ENCODE measurements at regions not wholly inside any gene's neighbourhood (a gene's known extent, or its start where the extent isn't known, plus 50 kb on each side); places are given as distances from the start of the nearest gene placed in this dataset.
"Not testable (repeated sequence)": the region's sequence is repeated elsewhere in the genome, so short reads cannot be mapped to it uniquely, and the experiment has no call there.

DNA sequence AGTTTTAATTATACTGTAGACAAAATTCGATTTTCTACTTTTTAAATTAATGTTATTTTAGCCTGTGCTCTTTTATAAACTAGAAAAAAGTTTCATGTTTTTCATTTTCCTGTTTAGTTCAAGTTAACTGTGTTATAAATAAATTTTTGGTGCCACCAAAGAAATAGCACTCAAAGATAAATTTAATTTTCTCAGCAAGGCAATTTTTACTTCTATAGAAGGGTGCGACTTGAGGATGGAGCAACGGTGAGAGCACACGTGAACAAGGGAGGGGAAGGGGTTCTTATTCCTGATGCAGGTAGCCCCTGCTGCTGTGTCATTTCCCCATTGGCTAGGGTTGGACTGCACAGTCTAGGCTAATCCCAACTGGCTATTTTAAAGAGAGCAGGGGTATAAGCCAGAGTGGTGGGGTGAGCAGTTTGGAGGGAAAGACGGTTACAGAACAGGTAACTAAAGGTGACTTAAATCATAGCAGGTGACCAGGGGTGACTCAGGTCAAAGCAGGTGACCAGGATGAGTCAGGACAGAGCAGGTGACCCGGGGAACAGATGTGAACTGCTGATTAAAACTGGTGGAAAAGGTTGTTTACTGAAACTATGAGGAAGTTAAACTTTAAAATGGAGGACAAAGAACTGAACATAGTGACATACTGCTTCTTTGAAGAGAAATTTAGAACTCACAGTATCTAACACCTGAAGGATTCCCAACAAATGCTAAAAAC lies 104.6 kb upstream of the GPBP1 start:
- no peak for DNase-seq

DNA sequence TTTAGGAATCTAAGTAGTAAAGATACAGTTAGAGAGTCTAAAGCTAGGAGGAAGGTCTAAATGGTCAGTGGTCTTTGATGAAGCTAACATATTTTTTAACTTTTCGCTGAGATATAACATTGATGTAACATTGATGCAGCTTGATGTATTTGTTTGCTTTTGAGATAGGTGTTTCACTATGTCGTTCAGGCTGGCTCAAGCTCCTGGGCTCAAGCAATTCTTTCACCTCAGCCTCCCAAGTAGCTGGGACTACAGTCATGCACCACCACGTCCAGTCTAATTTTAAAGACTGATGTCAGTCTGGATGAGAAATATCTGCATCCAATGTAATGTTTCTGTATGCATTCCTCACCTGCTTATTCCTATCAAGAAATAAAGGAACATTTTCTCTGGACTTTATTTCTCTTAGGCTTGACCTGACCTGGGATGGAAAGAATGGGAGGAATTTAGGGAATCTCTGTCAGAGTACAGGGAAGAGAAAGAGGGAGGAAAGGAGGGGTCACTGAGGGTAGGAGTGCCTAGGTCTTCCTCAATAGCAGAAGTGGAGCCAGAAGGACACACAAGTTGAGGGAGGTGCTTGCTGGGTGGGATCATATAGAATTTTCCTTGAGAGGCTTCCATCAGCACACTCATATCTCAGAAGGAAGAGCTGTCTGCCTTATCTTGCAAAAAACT lies 101.5 kb upstream of the GPBP1 start:
- DNase-seq, result no peak

DNA sequence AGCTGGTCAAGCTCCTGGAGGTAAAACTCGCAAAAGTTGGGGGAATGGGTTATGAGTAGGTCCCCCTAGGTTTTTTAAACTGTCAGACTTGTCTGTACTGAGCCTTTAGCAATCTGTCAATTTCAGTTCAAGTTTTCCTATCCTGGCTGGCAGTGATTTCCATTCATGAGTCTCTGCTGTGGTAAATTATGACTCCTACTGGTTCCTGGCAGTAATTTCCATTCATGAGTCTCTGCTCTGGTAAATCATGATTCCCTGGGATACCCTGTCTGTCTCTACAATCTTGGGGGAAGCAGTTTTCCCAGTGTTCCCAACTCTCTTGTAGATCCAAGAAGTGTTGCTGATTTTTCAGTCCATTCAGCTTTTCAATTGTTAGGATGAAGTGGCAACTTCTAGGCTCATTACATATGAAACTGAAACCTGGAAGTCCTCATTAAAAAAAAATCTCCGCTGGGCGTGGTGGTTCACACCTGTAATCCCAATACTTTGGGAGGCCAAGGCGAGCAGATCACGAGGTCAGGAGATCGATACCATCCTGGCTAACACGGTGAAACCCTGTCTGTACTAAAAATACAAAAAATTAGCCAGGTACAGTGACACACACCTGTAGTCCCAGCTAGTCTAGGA lies 91.3 kb upstream of the GPBP1 start:
- no peak for DNase-seq

DNA sequence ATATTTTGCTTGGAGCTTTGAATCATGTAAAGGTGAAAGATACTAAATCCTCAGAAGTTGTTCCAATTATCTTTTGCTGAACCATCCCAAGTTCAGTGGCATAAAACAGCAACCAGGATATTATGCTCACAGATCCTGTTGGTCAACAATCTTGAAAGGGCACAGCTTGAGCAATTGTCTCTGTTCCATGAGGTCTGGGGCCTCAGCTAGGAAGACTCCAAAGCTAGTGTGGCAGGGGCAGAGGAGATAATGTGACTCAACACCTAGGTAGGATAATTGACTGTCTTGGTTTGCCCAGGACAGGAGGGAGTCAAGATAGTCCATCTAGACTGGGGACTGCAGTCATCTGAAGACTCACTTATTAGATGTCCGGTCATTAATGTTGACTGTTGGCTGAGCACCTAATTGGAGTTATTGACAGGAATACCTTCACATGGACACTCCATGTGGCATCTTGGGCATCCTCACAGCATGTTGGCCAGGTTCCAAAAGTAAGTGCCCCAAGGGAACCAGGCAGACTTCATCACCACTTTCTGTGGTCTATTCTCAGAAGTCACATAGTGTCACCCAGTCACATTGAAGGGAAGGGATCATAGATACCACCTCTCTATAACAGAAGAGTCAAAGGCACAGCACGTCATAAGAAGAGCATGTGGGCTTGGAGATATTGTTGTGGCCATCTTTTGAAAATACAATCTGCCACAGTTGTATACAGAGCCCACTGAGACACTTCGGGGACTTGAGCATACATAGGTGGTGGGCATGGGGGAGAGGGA lies 88.4 kb upstream of the GPBP1 start:
- no peak for DNase-seq

DNA sequence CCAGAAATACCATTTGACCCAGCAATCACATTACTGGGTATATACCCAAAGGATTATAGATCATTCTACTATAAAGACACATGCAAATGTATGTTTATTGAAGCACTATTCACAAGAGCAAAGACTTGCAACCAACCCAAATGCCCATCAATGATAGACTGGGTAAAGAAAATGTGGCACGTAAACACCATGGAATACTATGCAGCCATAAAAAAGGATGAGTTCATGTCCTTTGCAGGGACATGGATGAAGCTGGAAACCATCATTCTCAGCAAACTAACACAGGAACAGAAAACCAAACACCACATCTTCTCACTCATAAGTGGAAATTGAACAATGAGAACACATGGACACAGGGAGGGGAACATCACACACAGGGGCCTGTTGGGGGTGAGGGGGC lies 85.9 kb upstream of the GPBP1 start:
- DNase-seq, result not testable (repeated sequence)

DNA sequence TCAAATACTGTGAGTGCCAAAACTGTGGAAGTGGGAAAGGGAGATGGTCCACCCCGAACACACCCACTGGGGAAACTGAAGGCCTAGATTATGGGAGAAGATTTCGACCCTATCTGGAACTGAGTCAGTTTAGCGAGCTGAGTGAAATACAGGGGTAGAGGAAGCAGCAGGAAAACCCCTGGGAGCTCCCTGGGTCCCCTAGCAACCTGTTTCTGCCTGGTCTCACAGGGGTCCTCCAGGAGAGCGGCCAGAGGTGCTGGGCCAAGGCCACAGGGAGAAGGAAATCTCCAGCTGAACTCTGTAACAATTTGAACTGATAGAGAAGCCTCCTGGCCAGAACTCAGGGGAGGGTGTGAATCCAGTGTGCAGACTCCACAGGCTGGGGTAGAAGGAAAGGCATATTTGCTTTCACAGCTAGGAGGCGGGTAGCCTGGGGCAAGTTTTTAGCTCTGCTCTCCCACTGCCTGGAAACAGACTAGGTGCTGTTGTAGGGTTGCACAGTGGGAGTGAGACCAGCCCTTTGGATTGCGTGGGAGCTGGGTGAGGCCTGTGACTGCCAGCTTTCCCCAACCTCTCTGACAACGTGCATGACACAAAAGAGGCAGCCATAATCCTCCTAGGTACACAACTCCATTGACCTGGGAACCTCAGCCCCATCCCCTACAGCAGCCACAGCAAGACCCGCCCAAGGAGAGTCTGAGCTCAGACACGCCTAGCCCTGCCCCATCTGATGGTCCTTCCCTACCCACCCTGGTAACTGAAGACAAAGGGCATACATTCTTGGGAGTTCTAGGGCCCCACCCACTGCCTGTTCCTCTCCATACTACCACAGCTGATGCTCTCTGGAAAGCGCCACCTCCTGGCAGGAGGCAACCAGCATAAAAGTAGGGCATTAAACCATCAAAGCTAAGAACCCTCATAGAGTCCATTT lies 78.8 kb upstream of the GPBP1 start:
- DNase-seq, result peak; percentile 21

DNA sequence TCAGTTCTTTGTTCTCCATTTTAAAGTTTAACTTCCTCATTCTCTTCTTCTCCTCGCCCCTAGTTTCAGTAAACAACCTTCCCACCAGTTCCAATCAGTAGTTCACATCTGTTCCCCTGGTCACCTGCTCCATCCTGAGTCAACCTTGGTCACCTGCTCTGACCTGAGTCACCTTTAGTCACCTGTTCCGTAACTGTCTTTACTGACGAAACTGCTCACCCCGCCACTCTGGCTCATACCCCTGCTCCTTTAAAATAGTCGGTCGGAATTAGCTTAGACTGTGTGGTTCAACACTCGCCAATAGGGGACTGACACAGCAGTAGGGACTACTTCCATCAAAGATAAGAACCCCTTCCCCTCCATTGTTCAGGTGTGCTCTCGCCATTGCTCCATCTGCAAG lies 76.3 kb upstream of the GPBP1 start:
- no peak for DNase-seq

DNA sequence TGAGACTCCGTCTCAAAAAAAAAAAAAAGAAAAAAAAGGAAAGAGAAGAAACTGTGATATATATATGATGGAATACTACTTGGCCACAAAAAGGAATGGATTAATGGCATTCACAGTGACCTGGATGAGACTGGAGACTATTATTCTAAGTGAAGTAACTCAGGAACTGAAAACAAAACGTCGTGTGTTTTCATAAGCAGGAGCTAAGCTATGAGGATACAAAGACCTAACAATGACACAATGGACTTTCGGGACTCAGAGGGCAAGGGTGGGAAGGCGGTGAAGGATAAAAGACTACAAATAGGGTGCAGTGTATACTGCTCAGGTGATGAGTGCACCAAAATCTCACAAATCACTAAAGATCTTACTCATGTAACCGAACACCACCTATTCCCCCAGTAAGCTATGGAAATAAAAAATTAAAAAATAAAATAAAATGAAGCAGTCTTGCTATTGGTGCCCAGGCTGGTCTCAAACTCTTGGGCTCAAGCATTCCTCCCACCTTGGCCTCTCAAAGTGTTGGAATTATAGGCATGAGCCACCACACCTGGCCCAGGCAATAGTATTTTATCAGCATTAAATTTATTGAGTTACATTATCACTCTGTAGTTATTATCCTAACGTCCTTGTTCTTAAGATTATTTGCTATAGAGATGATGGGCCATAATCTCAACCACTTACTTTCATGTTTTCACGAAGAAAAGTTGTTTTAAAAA lies 71.5 kb upstream of the GPBP1 start:
- DNase-seq, result no peak

DNA sequence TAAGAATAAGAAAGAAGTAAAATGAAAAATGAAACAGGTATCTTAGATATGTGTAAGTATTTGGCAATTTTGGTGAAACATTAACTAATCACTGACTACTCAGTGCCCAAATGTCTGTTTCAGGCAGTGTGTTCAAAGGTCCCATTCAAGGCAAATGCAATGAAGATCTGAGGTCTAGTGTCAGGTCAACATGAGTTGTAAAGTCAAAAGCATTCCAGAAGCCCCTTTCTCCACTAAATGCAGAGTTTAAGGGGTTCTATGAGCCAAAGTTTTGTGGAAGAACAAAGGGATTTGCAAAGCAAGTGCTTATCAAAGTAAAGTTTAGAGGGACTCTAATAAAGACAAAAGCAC lies 71.0 kb upstream of the GPBP1 start:
- DNase-seq, result no peak

DNA sequence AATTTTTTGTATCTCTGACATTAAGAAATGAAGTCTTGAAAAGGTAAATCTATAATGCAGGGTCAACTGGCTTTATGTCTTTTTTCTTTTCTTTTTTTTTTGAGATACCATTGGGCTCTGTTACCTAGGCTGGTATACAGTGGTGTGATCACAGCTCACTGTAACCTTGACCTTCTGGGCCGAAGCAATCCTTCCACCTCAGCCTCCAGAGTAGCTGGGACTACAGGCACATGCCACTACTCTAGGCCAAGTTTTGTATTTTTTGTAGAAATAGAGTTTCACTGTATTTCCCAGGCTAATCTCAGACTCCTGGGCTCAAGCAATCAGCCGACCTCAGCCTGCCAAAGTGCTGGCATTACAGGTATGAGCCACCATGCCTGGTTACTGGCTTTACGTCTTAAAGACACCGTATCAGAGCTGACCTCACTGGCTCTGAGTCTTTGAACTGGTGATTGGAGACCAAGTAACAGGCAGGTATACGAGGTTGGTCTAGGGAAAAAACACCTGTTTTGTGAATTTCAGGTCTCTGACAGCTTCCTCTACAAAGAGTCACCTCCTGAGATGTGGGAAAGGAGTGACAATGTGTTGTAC lies 70.4 kb upstream of the GPBP1 start:
- DNase-seq, result no peak

DNA sequence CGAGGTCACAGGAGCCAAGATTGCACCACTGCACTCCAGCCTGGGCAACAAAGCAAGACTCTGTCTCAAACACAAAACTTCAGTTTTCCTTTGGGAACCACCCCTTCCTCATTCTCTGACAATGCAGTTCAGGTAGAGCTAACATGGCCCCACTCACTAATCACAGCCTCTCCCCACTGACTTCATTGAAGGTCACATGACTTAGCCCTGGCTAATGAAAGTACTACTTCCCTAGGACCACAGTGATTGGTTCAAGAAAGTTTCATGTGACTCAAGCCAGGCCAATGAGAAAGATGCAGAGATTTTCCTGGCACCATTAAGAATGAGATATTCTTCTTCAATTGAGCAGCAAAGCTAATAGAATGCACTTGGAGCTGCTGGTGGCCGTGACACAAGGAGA lies 67.2 kb upstream of the GPBP1 start:
- DNase-seq, result no peak

DNA sequence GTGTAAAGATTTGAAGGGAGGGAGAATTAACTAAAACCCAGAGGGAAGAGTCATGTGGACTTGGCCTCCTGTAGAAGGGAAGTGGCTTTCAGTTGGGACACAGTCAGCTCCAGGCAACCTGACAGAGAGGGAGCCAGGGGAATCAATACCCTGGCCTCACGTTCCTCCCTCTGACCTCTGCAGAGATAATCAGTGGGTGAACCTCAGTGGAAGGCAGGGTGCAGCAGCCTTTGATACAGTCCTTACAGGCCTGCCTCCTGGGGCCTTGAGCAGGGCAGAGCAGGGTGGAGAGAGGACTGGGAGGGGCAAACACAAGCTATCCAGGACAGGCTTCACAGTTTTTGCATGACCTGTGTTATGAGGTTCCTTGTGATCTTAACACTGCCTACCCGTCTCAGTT lies 61.9 kb upstream of the GPBP1 start:
- no peak for DNase-seq

DNA sequence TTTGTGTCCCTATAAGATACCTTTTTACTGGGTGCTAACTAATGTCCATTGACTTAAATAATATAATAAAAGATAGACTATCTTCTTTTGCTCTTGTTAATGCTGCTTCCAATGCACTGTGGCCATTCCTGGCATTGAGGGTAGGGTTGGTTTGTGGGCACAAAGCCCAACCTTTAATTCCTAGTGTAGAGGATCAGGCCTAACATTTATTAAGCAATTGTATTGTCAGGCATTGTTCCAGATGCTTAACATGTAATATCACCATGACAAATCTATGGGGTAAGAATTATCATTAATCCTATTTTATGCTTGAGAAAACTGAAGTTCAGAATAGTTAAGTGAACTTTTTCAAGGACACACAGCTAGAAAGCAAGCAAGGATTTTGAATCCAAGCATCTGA lies 60.4 kb upstream of the GPBP1 start:
- DNase-seq, result no peak

DNA sequence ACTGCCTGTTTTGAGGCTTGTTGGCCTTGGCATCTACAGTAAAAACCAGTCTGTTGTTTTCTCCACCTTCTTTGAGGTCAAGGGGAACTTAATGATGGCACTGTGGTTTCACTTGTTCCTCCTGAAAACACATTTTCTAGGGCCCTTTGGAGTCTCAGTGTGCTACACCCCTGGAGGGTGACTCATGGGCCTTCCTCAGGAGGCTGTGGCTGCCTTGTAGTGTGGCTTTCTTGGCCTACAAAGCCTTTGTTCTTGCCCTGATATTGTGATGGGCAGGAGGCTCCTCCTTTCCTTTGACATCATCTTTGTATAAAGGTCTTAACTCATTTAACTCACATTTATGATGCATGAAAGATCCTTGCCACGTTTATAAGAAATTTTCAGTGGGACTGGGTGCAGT lies 56.3 kb upstream of the GPBP1 start:
- peak; percentile 47 for DNase-seq

DNA sequence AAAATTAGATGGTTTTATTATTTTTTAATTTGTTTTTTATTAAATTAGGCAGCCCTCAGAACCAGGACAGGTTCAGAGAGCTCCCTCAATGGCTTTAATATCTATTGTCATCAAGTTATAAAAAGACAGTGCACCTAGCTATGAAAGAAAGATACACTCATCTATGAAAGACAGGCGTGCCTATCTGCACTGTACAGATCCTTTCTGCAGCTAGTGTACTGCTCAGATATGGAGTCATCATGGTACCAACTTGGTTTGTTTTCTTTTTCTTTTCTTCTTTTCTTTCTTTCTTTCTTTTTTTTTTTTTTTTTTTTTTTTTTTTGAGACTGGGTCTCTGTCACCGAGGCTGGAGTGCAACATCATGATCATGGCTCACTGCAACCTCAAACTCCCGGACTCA lies 54.8 kb upstream of the GPBP1 start:
- DNase-seq, result no peak

DNA sequence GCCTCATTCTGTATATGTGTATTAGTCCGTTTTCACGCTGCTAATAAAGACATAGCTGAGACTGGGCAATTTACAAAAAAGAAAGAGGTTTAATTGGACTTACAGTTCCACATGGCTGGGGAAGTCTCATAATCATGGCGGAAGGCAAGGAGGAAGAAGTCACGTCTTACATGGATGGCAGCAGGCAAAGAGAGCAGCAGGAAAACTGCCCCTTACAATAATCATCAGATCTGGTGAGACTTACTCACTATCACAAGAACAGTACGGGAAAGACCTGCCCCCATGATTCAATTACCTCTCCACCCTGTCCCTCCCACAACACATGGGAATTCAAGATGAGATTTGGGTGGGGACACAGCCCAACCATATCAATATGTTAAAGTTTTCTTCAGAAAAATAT lies 49.8 kb upstream of the GPBP1 start:
- no peak for DNase-seq

All from stimulated activated CD4-positive, alpha-beta T cell treated with anti-CD3 and anti-CD28 coated beads, Interleukin-15, amount 100 ng/mL, for 24 hours (primary cell).